Parathyroid adenoma (tissue), 2 donors: ENCODE measurements at regions not wholly inside any gene's neighbourhood (a gene's known extent, or its start where the extent isn't known, plus 50 kb on each side); places are given as distances from the start of the nearest gene placed in this dataset.

Experiments used
- H2AFZ ChIP-seq: fragments of 300-600 bp; sonication (generic); one replicate; pipeline ENCODE4 v1.7.0; 2017; ENCODE audit warnings: antibody characterized with exemption, mild to moderate bottlenecking
- H3K27ac ChIP-seq: fragments of 300-600 bp; sonication (generic); one replicate; pipeline ENCODE4 v1.7.0; 2017
- H3K27me3 ChIP-seq: fragments of 300-600 bp; sonication (generic); one replicate; pipeline ENCODE4 v1.7.0; 2017; ENCODE audit warnings: low read length; ENCODE audit not compliant: control insufficient read depth, insufficient read depth
- H3K36me3 ChIP-seq: fragments of 300-600 bp; sonication (generic); one replicate; pipeline ENCODE4 v1.7.0; 2017; ENCODE audit warnings: low read length; ENCODE audit not compliant: control insufficient read depth, insufficient read depth
- H3K4me1 ChIP-seq: fragments of 300-600 bp; sonication (generic); one replicate; pipeline ENCODE4 v1.7.0; 2017; ENCODE audit warnings: control low read depth
- H3K4me2 ChIP-seq: fragments of 300-600 bp; sonication (generic); one replicate; pipeline ENCODE4 v1.7.0; 2017; ENCODE audit warnings: low read length
- H3K4me3 ChIP-seq: fragments of 300-600 bp; sonication (generic); one replicate; pipeline ENCODE4 v1.7.0; 2017; ENCODE audit warnings: low read depth, low read length
- H3K79me2 ChIP-seq: fragments of 300-600 bp; sonication (generic); one replicate; pipeline ENCODE4 v1.7.0; 2017; ENCODE audit warnings: control low read depth
- H3K9ac ChIP-seq: fragments of 300-600 bp; sonication (generic); one replicate; pipeline ENCODE4 v1.7.0; 2017; ENCODE audit warnings: mild to moderate bottlenecking
- H3K9me3 ChIP-seq: fragments of 300-600 bp; sonication (generic); one replicate; pipeline ENCODE4 v1.7.0; 2017; ENCODE audit warnings: low read length; ENCODE audit not compliant: control insufficient read depth
- CTCF ChIP-seq: fragments of 300-600 bp; sonication (generic); IDR thresholded peaks from one replicate; pipeline ENCODE4 v1.7.0; 2017; ENCODE audit warnings: antibody characterized with exemption, mild to moderate bottlenecking
- donor health status: primary hyperparathyroidism.

- H3K27me3 ChIP-seq = no peaks in the 10 kb centered on the region
- no peak for TF ChIP-seq CTCF
- H3K4me3 ChIP-seq = no peak overlapping the region
Measured at GRCh38 chr20:55540486-55540885, 464.8 kb downstream of the CBLN4 start.

DNA sequence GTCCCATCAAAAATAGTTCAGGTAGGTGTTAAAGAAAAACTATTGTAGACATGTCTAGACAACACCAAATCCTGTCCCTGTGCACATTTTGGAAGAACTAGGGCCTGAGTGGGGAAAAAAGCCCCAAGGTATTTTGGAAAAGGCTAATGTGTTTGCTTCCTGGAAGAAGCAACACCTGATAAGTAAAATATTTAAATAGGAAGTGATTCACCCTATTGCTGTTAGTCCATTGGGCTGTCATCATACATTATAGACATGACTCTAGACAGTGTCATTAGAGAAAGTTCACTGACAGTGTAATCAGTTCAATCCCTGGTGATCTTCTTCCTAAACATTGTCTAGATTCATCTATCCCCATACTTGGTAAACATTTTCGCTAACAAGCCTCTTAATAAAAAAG is 465.3 kb downstream of the CBLN4 start:
- no peaks in the 10 kb centered on the region for H3K79me2 ChIP-seq
- H2AFZ ChIP-seq = no peak overlapping the region
- no peak for TF ChIP-seq CTCF
- H3K4me3 ChIP-seq = no peak overlapping the region
- no peaks in the 10 kb centered on the region for H3K9me3 ChIP-seq
- H3K27me3 ChIP-seq = no peaks in the 10 kb centered on the region
- H3K27ac ChIP-seq = no peak overlapping the region
- no peak overlapping the region for H3K9ac ChIP-seq
- H3K4me1 ChIP-seq = no peaks in the 10 kb centered on the region
- H3K4me2 ChIP-seq = no peak overlapping the region
- H3K36me3 ChIP-seq = no peaks in the 10 kb centered on the region

More at GRCh38 chr20:55540486-55540885, 464.8 kb downstream of the CBLN4 start:
- no peak overlapping the region for H3K27ac ChIP-seq
- no peaks in the 10 kb centered on the region for H3K36me3 ChIP-seq
- no peak overlapping the region for H3K9ac ChIP-seq
- H3K9me3 ChIP-seq = no peaks in the 10 kb centered on the region
- H3K4me2 ChIP-seq = no peak overlapping the region
- H2AFZ ChIP-seq = no peak overlapping the region
- H3K79me2 ChIP-seq = no peaks in the 10 kb centered on the region
- no peaks in the 10 kb centered on the region for H3K4me1 ChIP-seq

GRCh38 chr20:55538261-55538908 is 466.9 kb downstream of the CBLN4 start:
- no peak overlapping the region for H3K4me2 ChIP-seq
- no peak overlapping the region for H2AFZ ChIP-seq
- H3K4me3 ChIP-seq = no peak overlapping the region
- no peak overlapping the region for H3K27ac ChIP-seq
- no peaks in the 10 kb centered on the region for H3K36me3 ChIP-seq
- H3K4me1 ChIP-seq = no peaks in the 10 kb centered on the region
- no peak overlapping the region for H3K9ac ChIP-seq
- no peaks in the 10 kb centered on the region for H3K9me3 ChIP-seq
- no peaks in the 10 kb centered on the region for H3K27me3 ChIP-seq
- TF ChIP-seq CTCF = no peak
- no peaks in the 10 kb centered on the region for H3K79me2 ChIP-seq

DNA sequence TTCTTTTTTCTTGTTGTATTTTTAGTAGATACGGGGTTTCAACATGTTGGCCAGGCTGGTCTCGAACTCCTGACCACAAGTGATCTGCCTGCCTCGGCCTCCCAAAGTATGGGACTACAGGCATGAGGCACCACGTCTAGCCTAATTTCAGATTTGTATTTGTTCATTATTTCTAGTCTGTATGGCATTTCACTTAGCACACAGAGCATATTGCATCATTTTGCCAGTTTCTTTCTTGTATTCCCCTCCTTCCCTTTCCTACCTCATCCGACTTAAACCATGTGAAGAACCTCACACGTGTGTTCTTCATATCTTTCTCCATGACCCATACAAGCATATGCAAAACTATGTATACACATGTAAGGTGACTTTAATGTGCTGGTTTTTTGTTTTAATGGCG is 470.0 kb downstream of the CBLN4 start:
- no peak for TF ChIP-seq CTCF
- H3K79me2 ChIP-seq = no peaks in the 10 kb centered on the region

GRCh38 chr20:55533632-55534031 is 471.7 kb downstream of the CBLN4 start:
- Histone ChIP-seq H3K4me3 (no peak overlapping the region), H3K79me2 (no peaks in the 10 kb centered on the region), H2AFZ (no peak overlapping the region), H3K4me2 (no peak overlapping the region), H3K27me3 (no peaks in the 10 kb centered on the region), H3K36me3 (no peaks in the 10 kb centered on the region), H3K9ac (no peak overlapping the region), H3K4me1 (no peaks in the 10 kb centered on the region), H3K27ac (no peak overlapping the region), H3K9me3 (no peaks in the 10 kb centered on the region)
- TF ChIP-seq CTCF = no peak

More for the DNA sequence above, 470.0 kb downstream of the CBLN4 start:
- Histone ChIP-seq H3K4me2 (no peak overlapping the region), H3K9me3 (no peaks in the 10 kb centered on the region), H3K4me1 (no peaks in the 10 kb centered on the region), H2AFZ (no peak overlapping the region), H3K4me3 (no peak overlapping the region), H3K9ac (no peak overlapping the region), H3K27me3 (no peaks in the 10 kb centered on the region), H3K27ac (no peak overlapping the region), H3K36me3 (no peaks in the 10 kb centered on the region)
